NB4 (cell line): ENCODE measurements at regions not wholly inside any gene's neighbourhood (a gene's known extent, or its start where the extent isn't known, plus 50 kb on each side); places are given as distances from the start of the nearest gene placed in this dataset.

Experiments
- CTCF ChIP-seq: IDR thresholded peaks from one replicate; pipeline ENCODE4 v1.5.1; 2012; ENCODE audit warnings: low read depth, low read length
- MAX ChIP-seq: IDR thresholded peaks from 2 replicates; pipeline ENCODE4 v1.6.1; 2011; ENCODE audit warnings: low read depth, low read length
- POLR2A ChIP-seq: IDR thresholded peaks from 2 replicates; pipeline ENCODE4 v1.6.1; 2011; ENCODE audit warnings: mild to moderate bottlenecking; ENCODE audit not compliant: insufficient read length; ENCODE audit errors: extremely low read depth

GRCh38 chr2:44087714-44088092, 81.0 kb upstream of the PPM1B start:
- TF ChIP-seq CTCF (no peak), POLR2A (no peak), MAX (no peak)
